ENCODE measurements at regions not wholly inside any gene's neighbourhood (a gene's known extent, or its start where the extent isn't known, plus 50 kb on each side); places are given as distances from the start of the nearest gene placed in this dataset.

GRCh38 chr10:88111294-88111693, 247.9 kb downstream of the PTEN start:
- DNase-seq = no peak

DNA sequence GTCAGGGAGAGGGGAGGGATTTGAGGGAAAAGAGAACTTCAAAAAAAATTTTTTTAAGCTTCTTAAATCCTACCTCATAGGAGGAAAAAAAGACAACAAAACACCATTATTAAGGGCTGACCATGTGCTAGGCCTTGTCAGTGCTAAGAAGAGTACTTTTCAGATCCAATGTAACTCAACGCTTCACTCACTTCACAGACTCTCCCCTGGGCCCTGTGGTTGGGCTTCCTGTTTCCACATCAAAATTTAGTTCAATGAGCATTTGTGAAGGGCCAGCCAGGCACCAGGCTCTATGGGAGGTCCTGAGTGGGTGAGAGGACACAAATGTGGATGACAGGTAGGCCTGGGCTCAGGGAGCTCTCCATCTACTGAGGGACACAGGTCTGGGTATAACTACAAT, 249.8 kb downstream of the PTEN start:
- no peak for DNase-seq

DNA sequence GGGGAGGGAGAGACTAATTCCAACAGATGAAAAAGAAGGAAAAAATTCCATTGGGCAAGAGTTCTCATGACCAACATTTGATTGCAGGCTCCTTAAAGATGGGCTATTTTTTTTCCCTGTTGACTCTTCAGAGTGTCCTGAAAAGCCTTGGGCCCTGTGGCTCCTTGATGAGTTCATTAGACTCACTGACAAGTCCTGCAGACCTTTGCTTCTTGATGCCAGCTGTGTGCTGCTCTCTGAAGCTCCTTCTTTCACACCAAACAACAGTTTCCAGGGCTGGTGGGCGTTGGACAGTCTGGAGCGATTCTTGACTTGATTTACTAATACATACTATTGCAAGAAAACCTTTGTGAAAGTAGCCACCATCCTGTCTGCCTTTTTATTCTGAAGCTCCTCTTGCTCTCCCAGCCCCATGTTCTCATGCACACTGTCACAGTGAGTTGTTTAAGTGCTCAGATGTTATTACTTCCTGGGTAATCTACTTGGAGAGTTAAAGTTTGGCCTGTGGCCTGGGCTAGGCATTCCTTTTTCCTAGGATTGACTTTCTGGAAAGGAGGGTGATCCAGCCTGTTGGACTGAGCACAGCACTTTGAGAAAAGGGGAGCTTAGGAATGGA, 250.3 kb downstream of the PTEN start:
- no peak for DNase-seq

- DNase-seq = no peak
Observed at GRCh38 chr10:88114368-88114767, 250.9 kb downstream of the PTEN start.

DNA sequence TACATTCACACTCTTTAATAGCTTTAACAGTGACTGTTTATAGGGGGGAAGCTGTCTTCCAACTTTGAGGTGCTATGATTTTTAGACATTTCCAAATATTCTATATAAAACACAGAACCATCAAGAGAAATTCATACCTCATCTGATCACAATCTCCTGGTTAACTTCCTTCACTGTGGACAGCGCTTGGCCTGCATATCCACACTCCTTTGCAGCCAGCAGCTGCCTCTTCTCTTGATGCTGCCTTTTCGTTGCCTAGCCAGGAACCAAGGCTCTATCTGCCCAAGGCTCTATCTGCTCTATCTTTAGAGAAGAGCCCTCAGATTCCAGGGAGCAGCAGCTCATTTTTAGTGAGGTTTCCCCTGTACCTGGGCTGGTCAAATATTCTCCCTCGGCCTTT, 252.0 kb downstream of the PTEN start:
- DNase-seq = no peak

DNA sequence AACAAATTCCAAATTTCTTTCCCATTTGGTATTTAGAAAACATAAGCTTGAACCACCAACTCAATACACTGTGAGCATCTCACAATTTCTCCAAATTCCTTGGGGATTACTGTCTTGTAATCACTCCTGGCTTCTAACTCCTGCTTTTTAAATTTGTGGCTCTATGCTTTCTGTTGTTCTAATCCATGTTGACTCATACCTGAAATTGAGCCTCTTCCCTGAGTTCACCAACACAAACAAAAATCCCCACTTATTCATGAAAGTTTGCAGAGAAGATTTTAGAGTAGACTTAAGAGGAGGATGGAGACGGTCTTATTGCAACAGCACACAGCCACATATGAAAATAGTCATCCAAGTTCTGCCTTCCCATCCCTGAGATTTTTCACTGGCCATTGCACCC, 252.5 kb downstream of the PTEN start:
- no peak for DNase-seq

- DNase-seq = no peak
Observed at GRCh38 chr10:88116481-88116880, 253.1 kb downstream of the PTEN start.

DNA sequence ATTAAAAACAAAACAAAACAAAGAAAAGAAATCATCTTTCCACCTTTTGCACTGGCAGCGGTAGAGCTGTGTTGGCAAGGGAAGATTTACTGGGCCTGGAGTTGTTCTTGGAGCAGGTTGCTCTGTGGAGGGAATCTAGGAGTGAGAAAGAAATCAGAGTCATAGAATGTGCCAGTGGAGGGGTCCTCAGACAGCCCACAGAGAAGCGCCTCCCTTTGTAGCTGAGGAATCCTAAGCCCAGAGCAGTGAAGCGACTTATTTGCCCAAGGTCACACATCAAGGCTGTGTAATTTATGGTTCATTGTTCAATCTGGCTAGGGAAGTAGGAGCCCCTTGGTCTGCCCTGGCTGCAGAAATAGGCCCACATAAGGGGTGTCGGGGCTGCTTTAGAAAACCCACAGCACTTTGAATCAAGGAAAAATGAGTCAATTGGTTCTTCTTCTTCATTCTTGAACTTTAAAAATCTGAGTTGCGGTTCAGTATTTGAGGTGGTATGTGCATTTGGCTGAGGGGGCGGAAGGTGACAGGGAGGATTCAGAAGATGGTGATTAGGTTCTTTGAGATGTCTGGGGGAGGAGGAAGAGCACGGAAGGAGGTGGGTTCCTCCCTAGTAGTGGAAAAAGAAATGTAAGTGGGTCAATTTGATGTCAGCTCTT, 253.7 kb downstream of the PTEN start:
- DNase-seq = peak; percentile 74

GRCh38 chr10:88117869-88118632, 254.6 kb downstream of the PTEN start:
- no peak for DNase-seq

DNA sequence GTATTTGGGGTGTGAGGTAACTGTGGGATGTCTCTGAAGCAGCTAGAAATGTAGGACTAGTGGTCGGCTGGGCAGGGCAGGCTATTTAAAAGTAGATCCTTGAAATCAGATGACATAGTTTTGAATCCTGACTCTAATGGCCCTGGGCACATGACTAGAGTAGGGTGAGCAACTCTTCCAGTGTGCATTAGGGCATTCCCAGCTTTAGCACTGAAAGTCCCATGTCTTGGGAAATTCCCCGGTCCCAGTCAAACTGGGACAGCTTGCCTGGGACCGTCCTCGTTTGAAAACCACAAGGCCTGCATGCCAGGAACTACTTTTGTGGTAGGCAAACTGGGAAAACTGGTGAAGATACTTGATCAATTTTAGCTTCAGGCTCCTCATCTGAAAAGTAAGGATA, 255.3 kb downstream of the PTEN start:
- no peak for DNase-seq

DNA sequence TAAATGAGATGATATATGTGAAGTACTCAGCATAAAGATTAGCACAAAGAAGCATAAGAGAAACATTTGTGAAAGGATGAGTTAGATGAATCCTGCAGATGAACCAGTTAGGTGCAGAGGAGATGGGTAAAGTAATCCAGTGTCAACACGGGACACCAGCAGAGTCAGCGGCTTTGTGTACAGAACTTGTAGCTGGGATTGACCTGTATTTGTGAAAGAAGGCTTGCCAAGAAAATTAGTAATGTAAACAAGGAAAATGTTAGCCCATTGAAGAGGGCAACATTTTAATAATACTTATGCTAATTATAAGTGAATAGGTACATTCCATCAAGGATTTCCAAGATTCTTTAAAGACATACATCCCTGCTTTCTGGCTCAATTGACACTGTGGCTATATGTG, 255.7 kb downstream of the PTEN start:
- DNase-seq = no peak

DNA sequence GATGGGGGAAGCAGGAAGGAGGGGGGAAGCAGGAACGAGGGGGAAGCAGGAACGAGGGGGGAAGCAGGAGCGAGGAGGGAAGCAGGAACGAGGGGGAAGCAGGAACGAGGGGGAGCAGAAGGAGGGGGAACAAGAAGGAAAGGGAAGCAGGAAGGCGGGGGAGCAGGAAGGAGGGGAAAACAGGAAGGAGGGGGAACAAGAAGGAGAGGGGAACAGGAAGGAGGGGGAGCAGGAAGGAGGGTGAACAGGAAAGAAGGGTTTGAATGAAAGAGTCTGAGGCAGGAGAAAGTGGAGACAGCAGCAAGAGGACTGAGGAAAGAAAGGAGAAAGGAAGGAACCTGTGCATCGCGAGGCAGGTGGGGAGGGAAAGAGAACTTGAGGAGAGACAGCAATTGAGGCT, 256.6 kb downstream of the PTEN start:
- DNase-seq = no peak

GRCh38 chr10:88120599-88121333, 257.3 kb downstream of the PTEN start:
- DNase-seq = no peak

GRCh38 chr10:88121361-88121760, 257.9 kb downstream of the PTEN start:
- no peak for DNase-seq

DNA sequence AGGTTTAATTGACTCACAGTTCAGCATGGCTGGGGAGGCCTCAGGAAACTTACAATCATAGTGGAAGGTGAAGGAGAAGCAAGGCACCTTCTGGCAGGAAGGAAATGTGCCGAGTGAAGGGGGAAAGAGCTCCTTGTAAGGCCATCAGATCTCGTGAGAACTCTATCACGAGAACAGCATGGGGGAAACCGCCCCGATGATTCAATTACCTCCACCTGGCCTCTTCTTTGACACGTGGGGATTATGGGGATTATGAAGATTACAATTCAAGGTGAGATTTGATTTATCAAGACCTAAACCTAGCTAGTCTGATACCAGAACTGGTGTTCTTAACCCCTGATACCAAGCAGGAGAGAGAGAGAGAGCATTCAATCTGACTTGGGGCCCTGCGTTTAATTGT, 258.7 kb downstream of the PTEN start:
- no peak for DNase-seq

GRCh38 chr10:88122576-88122975, 259.2 kb downstream of the PTEN start:
- DNase-seq = no peak

GRCh38 chr10:88125766-88126165, 262.3 kb downstream of the PTEN start:
- DNase-seq = no peak

GRCh38 chr10:88126699-88127098, 263.3 kb downstream of the PTEN start:
- no peak for DNase-seq

DNA sequence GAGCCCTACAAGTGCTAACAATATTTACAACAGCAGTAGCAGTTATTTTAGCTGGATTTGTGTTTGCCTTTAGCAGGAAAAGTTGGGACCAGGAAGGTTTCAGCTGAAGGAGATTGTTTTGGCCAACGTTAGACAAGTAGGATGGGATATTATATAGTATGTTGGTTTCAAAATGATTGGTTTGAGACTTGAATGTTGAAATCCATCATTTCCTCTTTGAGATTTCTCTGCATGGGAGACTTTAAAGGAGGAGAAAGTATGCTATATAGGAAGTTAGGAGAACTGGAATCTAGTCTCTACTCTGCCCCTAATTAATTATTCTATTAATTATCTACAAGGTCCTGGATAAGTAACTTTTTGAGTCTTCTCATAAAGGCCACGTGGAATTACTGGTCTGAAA, 263.8 kb downstream of the PTEN start:
- no peak for DNase-seq

GRCh38 chr10:88127766-88128165, 264.3 kb downstream of the PTEN start:
- no peak for DNase-seq

GRCh38 chr10:88129013-88129412, 265.6 kb downstream of the PTEN start:
- DNase-seq = no peak

DNA sequence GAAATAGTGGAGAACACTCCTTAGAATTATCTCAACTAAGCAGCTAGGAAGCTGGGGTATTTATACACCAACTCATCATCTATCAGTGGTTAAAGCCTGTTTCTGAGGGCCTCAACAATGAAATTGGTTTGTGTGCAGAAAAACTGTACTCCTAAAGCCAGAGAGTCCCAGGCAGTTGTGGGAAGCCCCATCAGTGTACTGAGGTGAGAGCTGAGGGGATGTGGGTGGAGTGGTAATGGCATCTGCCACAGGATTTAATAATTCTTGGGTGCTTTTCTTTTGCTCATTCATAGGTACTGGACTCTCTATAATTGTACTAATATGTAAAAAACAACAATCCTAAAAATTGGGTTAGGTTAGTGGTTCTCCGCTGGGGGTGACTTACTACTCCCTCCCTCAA, 267.5 kb downstream of the PTEN start:
- DNase-seq = no peak

GRCh38 chr10:88131511-88132139, 268.2 kb downstream of the PTEN start:
- no peak for DNase-seq

Measured in stimulated activated CD4-positive, alpha-beta T cell treated with anti-CD3 and anti-CD28 coated beads, Interleukin-1b, Interleukin-23, amount 100 ng/mL, for 48 hours (primary cell).